Midbrain (tissue), 1 donor: ENCODE measurements at regions not wholly inside any gene's neighbourhood (a gene's known extent, or its start where the extent isn't known, plus 50 kb on each side); places are given as distances from the start of the nearest gene placed in this dataset.

ENCODE experiments used
- DNase-seq: peaks from one replicate; lab custom pipeline; 2025; lab: John Stamatoyannopoulos, UW

DNA sequence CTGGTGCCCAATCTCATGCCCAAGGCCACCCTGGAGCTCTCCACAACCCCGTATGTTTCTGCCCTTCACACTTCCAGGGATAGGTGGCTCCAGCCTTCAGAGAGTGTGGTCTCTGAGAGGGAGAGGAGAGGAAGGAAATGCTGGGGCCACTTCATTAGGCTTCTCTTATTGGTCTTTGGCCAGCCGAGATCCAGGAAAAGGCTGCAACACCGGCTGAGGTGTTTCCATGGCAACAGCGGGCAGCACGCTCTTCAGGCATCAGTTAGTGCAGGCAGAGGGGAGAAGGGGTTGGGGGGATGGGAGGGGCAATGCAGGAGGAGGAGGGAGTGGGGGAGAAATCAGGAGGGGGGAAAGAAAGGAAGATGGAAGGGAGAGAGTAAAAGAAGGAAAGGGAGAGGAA is 275.1 kb upstream of the GJB5 start:
- DNase-seq = no peak

- DNase-seq = no peak
These were observed 266.7 kb upstream of the GJB5 start for GRCh38 chr1:34488080-34488708.

GRCh38 chr1:34500451-34500850 is 254.4 kb upstream of the GJB5 start:
- no peak for DNase-seq

DNA sequence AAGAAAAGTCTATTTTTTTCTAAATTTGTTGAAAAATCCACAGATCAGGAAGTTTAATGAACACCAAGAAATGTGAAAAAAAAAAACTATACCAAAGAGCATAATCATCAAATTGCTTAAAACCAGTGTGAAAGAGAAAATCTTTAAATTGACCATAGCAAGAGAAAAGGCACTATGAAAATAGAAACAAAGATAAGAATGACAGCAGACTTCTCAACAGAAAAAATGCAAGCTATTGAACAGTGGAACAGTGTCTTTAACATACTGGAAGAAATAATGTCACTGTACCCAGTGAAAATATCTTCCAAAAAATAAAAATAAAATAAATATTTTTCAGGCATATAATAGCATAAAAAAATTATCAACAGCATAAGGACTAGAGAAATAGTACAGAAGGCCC is 243.0 kb upstream of the GJB5 start:
- DNase-seq = no peak

GRCh38 chr1:34518146-34518699 is 236.6 kb upstream of the GJB5 start:
- no peak for DNase-seq

- DNase-seq = no peak
These were observed 234.7 kb upstream of the GJB5 start for GRCh38 chr1:34520111-34520510.

DNA sequence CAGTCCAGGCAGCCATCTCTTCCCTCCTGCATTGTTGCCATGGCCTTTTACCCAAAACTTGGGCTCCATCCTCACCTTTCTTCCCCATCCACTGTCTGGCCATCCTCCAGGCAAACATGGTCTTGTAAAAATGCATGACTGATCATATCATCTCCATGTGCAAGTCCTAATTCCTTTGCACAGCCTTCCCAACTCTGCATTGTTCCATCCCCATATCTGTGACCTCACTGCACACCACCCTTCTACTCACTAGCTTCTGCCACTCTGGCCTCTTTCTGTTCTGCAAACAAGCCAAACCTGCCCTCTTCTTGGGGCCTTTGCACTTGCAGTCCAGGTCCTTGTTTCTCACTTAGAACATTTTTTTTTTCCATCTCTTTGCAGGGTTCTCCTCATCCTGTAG is 230.1 kb upstream of the GJB5 start:
- DNase-seq = no peak

DNA sequence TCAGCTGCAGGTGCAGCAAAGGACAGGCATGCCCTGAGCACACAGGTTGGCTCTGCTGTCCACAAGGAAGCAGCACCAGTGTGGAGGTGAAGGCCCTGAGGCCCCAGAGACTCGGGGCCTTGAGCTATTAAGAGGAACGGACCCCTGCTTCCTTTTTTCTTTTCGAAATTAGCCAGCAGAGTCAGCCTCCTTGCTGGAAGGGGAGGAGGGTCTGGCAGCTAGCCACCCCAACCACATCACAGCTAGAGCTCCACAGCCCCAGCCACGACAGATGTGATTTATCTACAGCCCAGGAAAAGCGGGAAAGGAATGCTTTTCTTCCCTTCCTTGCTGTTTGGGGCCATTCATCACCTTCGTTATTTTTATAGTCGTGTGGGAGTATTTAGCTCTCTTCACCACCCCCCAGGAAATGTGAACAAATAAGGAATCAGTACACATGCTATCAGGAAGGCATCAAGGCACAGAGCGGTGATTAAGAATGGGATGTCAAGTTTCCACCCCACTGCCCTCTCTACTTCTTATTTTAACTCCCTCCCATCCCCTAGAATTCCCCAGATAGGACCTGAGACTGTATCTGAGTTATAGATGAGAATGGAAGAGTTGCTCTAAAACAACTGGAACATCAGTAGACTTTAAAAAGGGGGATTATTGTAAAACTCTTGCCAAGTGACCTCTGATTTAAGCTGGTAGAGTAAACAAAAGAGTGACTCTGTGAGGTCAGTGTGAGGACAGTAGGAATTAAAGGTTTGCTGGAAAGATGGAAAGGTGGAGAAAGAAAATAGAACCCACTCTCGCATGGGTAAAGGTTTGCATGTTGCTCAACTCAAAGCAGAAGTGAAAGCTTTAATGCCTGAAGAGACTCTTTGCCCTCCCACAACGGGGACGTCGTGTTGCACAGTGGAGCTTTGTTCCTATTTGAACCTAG is 224.7 kb upstream of the GJB5 start:
- no peak for DNase-seq

- no peak for DNase-seq
These were observed 222.7 kb upstream of the GJB5 start for GRCh38 chr1:34532113-34532512.

DNA sequence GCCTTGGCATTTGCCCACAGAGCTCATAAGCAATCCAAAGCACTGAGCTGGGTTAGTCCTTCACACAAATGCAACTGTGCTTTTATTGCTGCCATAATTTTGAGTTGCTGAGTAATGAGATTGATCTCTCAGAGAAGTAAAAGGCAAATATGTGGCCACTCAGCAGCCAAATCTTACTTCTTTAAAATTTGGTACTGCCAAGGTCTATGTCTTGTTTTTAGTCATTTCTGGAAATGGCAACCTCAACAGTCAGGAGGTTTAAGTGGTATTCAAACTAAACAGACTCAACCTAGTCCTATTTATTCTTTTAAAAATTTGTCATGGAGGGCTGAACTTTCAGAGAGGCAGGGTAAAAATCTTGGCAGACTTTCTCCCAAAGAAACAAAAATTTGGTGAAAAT is 216.4 kb upstream of the GJB5 start:
- no peak for DNase-seq

GRCh38 chr1:34547046-34547674 is 207.7 kb upstream of the GJB5 start:
- DNase-seq = no peak

- DNase-seq = no peak
These were observed 205.6 kb upstream of the GJB5 start for GRCh38 chr1:34549199-34549598.

- no peak for DNase-seq
These were observed 176.5 kb upstream of the GJB5 start for GRCh38 chr1:34578306-34578705.

- DNase-seq = no peak
These were observed 172.5 kb upstream of the GJB5 start for GRCh38 chr1:34582356-34582755.

GRCh38 chr1:34587761-34588160 is 167.1 kb upstream of the GJB5 start:
- DNase-seq = no peak

DNA sequence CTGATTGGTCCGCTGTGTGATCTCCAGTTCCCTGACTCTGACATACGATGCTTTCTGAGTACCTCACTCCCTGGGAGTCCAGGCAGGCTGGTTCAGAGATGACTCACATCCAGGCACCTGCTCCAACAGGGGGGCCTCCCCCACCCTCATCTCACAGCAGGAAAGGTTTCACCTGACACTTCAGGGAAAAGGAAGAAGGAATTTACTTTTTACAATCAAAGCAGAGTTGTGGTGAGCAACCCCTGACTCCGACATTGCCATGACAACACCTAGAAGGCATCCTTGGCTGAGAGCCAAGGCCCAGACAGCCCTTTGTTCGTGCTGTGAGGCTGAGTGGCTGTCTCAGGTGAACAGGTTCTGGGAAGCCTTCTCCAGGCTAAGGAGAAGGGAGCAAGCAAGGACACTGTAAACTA is 164.6 kb upstream of the GJB5 start:
- no peak for DNase-seq

DNA sequence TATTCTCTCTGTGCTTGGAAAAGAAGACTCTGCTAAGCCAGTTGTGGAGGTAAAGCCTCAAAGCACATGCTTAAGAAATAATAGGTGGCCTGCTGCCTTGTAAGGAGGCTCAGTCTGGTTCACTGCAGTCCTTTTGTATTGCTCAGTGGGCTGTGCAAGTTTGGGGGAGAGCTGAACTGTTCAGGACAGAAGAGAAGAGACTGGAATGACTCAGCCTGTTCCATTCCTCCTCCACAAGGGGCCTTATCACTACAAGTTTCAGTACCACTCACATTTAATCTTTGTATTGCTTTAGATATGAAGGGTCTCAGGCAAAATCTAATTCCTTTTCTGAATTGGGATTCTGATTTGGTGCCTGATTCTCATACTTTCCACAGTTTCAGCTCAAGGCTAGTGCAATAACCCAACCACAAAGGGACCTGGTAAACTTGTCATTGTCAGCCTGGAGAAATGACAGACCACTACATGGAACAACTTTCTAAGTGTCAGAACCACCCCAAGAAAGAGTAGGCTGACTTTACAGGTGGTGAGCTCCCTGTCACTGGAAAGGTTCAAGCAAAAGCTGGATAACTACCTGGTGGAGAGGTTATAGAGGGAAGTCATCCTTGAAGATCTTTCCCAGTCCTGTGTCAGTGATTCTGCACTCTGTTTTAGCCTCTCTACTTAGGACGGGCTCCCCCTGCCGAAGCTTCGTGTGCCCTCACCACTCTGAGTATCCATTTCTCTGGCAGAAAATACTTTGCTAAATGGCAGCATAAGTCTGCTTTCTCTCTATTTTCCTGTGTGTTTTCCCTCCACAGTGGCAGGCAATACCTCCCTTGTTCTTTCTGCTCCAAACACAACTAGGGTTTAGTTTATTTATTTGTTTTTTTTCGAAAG is 162.9 kb upstream of the GJB5 start:
- no peak for DNase-seq

DNA sequence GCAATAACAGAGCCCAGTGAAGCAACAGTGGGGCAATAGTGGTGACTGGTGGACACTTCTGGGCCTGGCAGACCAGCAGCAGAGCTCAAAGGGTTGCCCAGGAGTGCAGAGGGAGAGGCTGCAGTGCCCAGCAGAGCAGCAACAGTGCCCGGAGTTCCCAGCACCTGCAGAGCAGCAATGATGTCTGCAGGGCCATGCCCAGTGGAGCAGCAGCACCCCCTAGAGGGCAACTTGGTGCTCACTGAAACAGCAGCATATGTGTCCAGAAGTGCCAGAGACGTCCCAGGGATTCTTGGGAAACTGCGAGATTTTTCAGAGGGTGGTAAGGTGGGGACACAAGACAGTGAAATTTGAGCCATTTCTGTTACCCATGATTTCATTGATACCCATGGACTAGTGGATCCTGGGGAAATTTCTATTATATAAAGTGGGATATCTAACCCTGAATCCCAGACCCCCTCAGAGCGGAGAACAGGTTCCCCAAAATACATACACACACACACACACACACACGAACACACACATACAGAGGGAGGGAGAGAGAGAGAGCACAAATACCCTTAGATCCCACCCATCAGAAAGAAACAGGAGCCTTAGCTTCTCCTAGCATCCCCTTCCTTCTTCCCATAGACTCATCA is 156.9 kb upstream of the GJB5 start:
- peak; percentile 75 for DNase-seq

DNA sequence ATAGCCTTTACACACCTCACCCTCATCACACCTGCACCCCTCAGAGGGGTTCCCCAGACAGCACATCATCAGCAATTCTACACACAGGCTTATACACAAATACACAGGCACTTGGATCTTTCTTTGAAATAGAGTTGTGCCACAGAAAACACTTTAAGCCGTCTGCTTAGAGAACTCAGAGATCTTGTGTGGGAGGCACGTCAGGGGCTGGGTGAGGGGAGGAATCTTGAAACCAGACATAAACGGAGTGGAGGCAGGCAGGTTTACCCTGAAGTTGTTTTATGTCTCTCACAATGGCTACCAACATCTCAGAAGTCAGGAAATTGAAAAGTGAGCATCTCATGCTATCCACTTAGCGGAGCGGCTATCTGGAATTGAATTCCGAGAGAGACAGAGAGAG is 151.9 kb upstream of the GJB5 start:
- no peak for DNase-seq

- DNase-seq = no peak
These were observed 151.3 kb upstream of the GJB5 start for GRCh38 chr1:34603594-34603993.

- DNase-seq = no peak
These were observed 148.3 kb upstream of the GJB5 start for GRCh38 chr1:34606504-34606903.
